Ishikawa (cell line): ENCODE measurements at regions not wholly inside any gene's neighbourhood (a gene's known extent, or its start where the extent isn't known, plus 50 kb on each side); places are given as distances from the start of the nearest gene placed in this dataset.

Source experiments
- CEBPB ChIP-seq: IDR thresholded peaks from 2 replicates; pipeline ENCODE4 v1.6.1; 2012
- CREB1 ChIP-seq: IDR thresholded peaks from 2 replicates; pipeline ENCODE4 v1.6.1; 2012; ENCODE audit warnings: low read depth
- EGR1 ChIP-seq: IDR thresholded peaks from 2 replicates; pipeline ENCODE4 v1.6.1; 2012
- EP300 ChIP-seq: IDR thresholded peaks from 2 replicates; pipeline ENCODE4 v1.6.1; 2012; ENCODE audit warnings: borderline replicate concordance
- RAD21 ChIP-seq: IDR thresholded peaks from 2 replicates; pipeline ENCODE4 v1.6.1; 2012; ENCODE audit warnings: low read depth
- TEAD4 ChIP-seq: IDR thresholded peaks from 2 replicates; pipeline ENCODE4 v1.6.1; 2012
- YY1 ChIP-seq: IDR thresholded peaks from 2 replicates; pipeline ENCODE4 v1.6.1; 2012; ENCODE audit warnings: low read depth
- TF ChIP-seq, protein P1 (sequence below): IDR thresholded peaks from 2 replicates; pipeline ENCODE4 v1.6.1; 2012; ENCODE audit warnings: low read depth, mild to moderate bottlenecking
- TF ChIP-seq, protein P2 (sequence below): IDR thresholded peaks from 2 replicates; pipeline ENCODE4 v1.6.1; 2012

DNA sequence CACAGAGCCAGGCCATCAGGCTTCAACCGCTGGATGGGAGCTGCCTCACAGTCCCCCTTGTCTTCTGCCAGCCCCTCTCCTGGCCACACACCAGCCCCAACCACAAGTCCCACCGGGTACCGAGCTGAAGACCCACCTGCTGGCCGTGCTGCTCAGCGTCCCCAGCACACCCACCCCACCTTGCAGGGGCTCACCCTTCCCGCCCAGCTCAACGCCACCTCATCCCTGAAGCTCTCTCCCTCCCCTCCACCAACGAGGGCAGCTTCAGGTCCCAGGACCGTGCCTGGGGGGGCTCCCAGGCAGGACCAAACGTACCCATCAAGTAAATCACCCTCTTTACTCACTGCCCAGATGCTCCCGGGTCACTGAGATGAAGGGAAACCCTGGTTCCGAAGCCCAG, 141.0 kb downstream of the CRYBB2 start:
- TF ChIP-seq EP300 (no peak), CREB1 (no peak), RAD21 (no peak), EGR1 (no peak), TEAD4 (no peak), CEBPB (no peak), YY1 (no peak)
- TF ChIP-seq, protein P1, sequence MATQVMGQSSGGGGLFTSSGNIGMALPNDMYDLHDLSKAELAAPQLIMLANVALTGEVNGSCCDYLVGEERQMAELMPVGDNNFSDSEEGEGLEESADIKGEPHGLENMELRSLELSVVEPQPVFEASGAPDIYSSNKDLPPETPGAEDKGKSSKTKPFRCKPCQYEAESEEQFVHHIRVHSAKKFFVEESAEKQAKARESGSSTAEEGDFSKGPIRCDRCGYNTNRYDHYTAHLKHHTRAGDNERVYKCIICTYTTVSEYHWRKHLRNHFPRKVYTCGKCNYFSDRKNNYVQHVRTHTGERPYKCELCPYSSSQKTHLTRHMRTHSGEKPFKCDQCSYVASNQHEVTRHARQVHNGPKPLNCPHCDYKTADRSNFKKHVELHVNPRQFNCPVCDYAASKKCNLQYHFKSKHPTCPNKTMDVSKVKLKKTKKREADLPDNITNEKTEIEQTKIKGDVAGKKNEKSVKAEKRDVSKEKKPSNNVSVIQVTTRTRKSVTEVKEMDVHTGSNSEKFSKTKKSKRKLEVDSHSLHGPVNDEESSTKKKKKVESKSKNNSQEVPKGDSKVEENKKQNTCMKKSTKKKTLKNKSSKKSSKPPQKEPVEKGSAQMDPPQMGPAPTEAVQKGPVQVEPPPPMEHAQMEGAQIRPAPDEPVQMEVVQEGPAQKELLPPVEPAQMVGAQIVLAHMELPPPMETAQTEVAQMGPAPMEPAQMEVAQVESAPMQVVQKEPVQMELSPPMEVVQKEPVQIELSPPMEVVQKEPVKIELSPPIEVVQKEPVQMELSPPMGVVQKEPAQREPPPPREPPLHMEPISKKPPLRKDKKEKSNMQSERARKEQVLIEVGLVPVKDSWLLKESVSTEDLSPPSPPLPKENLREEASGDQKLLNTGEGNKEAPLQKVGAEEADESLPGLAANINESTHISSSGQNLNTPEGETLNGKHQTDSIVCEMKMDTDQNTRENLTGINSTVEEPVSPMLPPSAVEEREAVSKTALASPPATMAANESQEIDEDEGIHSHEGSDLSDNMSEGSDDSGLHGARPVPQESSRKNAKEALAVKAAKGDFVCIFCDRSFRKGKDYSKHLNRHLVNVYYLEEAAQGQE: no peak
- TF ChIP-seq, protein P2, sequence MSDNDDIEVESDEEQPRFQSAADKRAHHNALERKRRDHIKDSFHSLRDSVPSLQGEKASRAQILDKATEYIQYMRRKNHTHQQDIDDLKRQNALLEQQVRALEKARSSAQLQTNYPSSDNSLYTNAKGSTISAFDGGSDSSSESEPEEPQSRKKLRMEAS: no peak
